OCI-LY7 (cell line): ENCODE measurements at regions not wholly inside any gene's neighbourhood (a gene's known extent, or its start where the extent isn't known, plus 50 kb on each side); places are given as distances from the start of the nearest gene placed in this dataset.
"Not testable (repeated sequence)": the region's sequence is repeated elsewhere in the genome, so short reads cannot be mapped to it uniquely, and the experiment has no call there.

Experiments
- BruUV-seq: library from RNA; stranded (reverse); fragments of 400-500 nt; replicated peaks from 2 replicates; lab custom pipeline; 2021; lab: Mats Ljungman, UMichigan
- CTCF ChIA-PET: fragments of 300-600 bp; sonication (Branson Sonifier 250); formaldehyde crosslinking; loops from one replicate; lab custom pipeline; 2022; ENCODE audit warnings: antibody characterized with exemption; ENCODE audit not compliant: unreplicated experiment; lab: Charles Lee
- POLR2A ChIA-PET: fragments of 300-600 bp; sonication (Branson Sonifier 250); formaldehyde crosslinking; loops from one replicate; lab custom pipeline; 2022; ENCODE audit warnings: antibody characterized with exemption; lab: Charles Lee
- DNase-seq: peaks from one replicate; pipeline ENCODE4 v3.0.0-alpha.2; 2015; ENCODE audit warnings: low spot score
- H2AFZ ChIP-seq: fragments of 200-600 bp; sonication (generic), shearing (Covaris generic); 2 replicates; pipeline ENCODE4 v1.6.1; 2014; ENCODE audit warnings: mild to moderate bottlenecking, antibody characterized with exemption, low read length, moderate library complexity
- H3K27ac ChIP-seq: fragments of 200-600 bp; sonication (generic); 2 replicates; pipeline ENCODE4 v1.5.1; 2014; ENCODE audit warnings: mixed run types, low read depth, mild to moderate bottlenecking, moderate library complexity, low read length, inconsistent platforms; ENCODE audit not compliant: poor library complexity, severe bottlenecking
- H3K36me3 ChIP-seq: fragments of 200-600 bp; sonication (generic); 2 replicates; pipeline ENCODE4 v1.6.1; 2014; ENCODE audit warnings: mild to moderate bottlenecking, antibody characterized with exemption, low read length, moderate library complexity, mixed read lengths; ENCODE audit not compliant: insufficient read depth
- H3K4me1 ChIP-seq: fragments of 200-600 bp; sonication (generic); 2 replicates; pipeline ENCODE4 v1.5.1; 2014; ENCODE audit warnings: mild to moderate bottlenecking, low read length; ENCODE audit not compliant: insufficient read depth, poor library complexity, severe bottlenecking
- H3K4me2 ChIP-seq: fragments of 200-600 bp; sonication (generic); 2 replicates; pipeline ENCODE4 v1.6.1; 2014; ENCODE audit warnings: mild to moderate bottlenecking, low read length
- H3K4me3 ChIP-seq: fragments of 200-600 bp; sonication (generic); 2 replicates; pipeline ENCODE4 v1.5.1; 2014; ENCODE audit warnings: mild to moderate bottlenecking, low read depth, low read length; ENCODE audit not compliant: poor library complexity, severe bottlenecking
- H3K79me2 ChIP-seq: fragments of 200-600 bp; sonication (generic); 2 replicates; pipeline ENCODE4 v1.6.1; 2016; ENCODE audit warnings: low read depth, mild to moderate bottlenecking, low read length, moderate library complexity, mixed read lengths; ENCODE audit not compliant: insufficient read depth
- H3K9me2 ChIP-seq: fragments of 200-600 bp; sonication (generic); 2 replicates; pipeline ENCODE4 v1.6.1; 2016; ENCODE audit warnings: mild to moderate bottlenecking, low read length, mixed read lengths; ENCODE audit not compliant: insufficient read depth
- H3K9me3 ChIP-seq: fragments of 200-600 bp; sonication (generic); 2 replicates; pipeline ENCODE4 v1.6.1; 2014; ENCODE audit warnings: mild to moderate bottlenecking, mixed run types, low read length, mixed read lengths
- H4K20me1 ChIP-seq: fragments of 200-600 bp; sonication (generic); 2 replicates; pipeline ENCODE4 v1.6.1; 2014; ENCODE audit warnings: mild to moderate bottlenecking, antibody characterized with exemption, low read length, moderate library complexity, mixed read lengths; ENCODE audit not compliant: insufficient read depth
- EZH2phosphoT487 ChIP-seq: fragments of 200-600 bp; sonication (generic); IDR thresholded peaks from 2 replicates; pipeline ENCODE4 v1.6.1; 2018; ENCODE audit warnings: low read depth, borderline replicate concordance, mild to moderate bottlenecking, mixed run types, antibody characterized with exemption, low read length, moderate library complexity, mixed read lengths
- intact Hi-C: fragments of 100-400 bp; cut with micrococcal nuclease; formaldehyde crosslinking; loops from one replicate; pipeline ENCODE4 v1.10.0; 2022; ENCODE audit not compliant: unreplicated experiment
- TF ChIP-seq, protein P1 (sequence below): fragments of 200-600 bp; sonication (generic); conservative IDR thresholded peaks from 2 replicates; pipeline ENCODE4 v1.5.1; 2014; ENCODE audit warnings: mild to moderate bottlenecking, antibody characterized with exemption, low read length, moderate library complexity, mixed read lengths

DNA sequence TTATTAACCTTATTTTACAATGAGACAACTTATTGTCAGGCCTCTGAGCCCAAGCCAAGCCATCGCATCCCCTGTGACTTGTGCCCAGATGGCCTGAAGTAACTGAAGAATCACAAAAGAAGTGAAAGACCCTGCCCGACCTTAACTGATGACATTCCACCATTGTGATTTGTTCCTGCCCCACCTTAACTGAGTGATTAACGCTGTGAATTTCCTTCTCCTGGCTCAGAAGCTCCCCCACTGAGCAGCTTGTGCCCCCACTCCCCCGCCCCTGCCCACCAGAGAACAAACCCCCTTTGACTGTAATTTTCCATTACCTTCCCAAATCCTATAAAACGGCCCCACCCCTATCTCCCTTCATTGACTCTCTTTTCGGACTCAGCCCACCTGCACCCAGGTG is 224.0 kb upstream of the DUSP10 start:
- H3K9me2 ChIP-seq, intact Hi-C loops, H3K36me3 ChIP-seq, H3K4me1 ChIP-seq, H2AFZ ChIP-seq, H3K4me2 ChIP-seq, H4K20me1 ChIP-seq, BruUV-seq, H3K4me3 ChIP-seq, H3K9me3 ChIP-seq, H3K79me2 ChIP-seq, H3K27ac ChIP-seq, CTCF ChIA-PET, POLR2A ChIA-PET, DNase-seq: not testable (repeated sequence)

DNA sequence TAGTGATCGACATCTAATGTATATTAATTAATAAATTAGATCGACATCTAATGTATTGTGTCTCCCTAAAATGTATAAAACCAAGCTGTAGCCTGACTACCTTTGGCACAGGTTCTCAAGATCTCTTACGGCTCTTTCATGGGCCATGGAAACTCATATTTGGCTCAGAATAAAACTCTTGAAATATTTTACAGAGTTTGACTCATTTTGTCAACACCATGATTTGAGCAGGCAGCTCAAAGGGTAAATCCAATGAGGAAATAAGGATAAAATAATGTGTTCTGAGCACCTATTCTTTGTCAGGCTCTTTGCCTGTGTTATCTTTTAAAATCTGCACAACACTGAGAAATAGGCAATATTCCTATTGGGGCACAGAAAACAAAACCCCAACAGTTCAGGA is 223.4 kb upstream of the DUSP10 start:
- Histone ChIP-seq H2AFZ (no peak overlapping the region), H3K9me3 (no peaks in the 10 kb centered on the region), H3K79me2 (no peaks in the 10 kb centered on the region), H3K4me3 (no peak overlapping the region), H3K27ac (no peak overlapping the region), H3K4me1 (no peaks in the 10 kb centered on the region), H4K20me1 (no peaks in the 10 kb centered on the region), H3K4me2 (no peak overlapping the region), H3K36me3 (no peaks in the 10 kb centered on the region), H3K9me2 (no peaks in the 10 kb centered on the region)
- no peak for DNase-seq
- intact Hi-C loops = no loop called here
- ChIA-PET CTCF (no interaction called here), POLR2A (no interaction called here)
- no TSS peak for BruUV-seq
- TF ChIP-seq, protein P1, sequence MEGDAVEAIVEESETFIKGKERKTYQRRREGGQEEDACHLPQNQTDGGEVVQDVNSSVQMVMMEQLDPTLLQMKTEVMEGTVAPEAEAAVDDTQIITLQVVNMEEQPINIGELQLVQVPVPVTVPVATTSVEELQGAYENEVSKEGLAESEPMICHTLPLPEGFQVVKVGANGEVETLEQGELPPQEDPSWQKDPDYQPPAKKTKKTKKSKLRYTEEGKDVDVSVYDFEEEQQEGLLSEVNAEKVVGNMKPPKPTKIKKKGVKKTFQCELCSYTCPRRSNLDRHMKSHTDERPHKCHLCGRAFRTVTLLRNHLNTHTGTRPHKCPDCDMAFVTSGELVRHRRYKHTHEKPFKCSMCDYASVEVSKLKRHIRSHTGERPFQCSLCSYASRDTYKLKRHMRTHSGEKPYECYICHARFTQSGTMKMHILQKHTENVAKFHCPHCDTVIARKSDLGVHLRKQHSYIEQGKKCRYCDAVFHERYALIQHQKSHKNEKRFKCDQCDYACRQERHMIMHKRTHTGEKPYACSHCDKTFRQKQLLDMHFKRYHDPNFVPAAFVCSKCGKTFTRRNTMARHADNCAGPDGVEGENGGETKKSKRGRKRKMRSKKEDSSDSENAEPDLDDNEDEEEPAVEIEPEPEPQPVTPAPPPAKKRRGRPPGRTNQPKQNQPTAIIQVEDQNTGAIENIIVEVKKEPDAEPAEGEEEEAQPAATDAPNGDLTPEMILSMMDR = no peak
- TF ChIP-seq EZH2phosphoT487 = no peak

DNA sequence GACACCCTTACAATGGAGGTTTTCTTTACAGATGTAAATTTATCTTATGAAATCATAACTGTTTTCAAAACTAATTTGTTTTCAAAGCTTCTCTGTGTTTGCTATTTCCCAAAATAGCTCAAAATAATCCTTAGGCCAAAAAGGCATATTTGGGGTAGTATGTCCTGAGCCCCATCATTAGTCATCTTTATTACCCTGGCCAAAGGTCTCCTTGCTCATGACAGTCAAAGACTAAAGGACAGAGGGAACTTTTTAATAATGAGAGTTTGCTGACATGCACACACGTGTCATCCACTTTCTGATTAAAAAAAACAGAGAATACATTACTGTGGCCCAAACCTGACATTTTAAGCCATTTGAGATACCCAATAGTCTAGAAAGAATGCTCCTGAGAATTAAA is 221.9 kb upstream of the DUSP10 start:
- Histone ChIP-seq H3K36me3 (no peaks in the 10 kb centered on the region), H4K20me1 (no peaks in the 10 kb centered on the region), H2AFZ (no peak overlapping the region), H3K4me1 (no peaks in the 10 kb centered on the region), H3K9me3 (no peaks in the 10 kb centered on the region), H3K79me2 (no peaks in the 10 kb centered on the region), H3K9me2 (no peaks in the 10 kb centered on the region), H3K27ac (no peak overlapping the region), H3K4me2 (no peak overlapping the region), H3K4me3 (no peak overlapping the region)
- no TSS peak for BruUV-seq
- ChIA-PET CTCF (no interaction called here), POLR2A (no interaction called here)
- TF ChIP-seq, protein P1 = no peak
- TF ChIP-seq EZH2phosphoT487 = no peak
- intact Hi-C loops = no loop called here
- DNase-seq = no peak
